Mesenchymal stem cell (in vitro differentiated cells and primary cell): ENCODE measurements at regions not wholly inside any gene's neighbourhood (a gene's known extent, or its start where the extent isn't known, plus 50 kb on each side); places are given as distances from the start of the nearest gene placed in this dataset.

ENCODE experiments used
- DNase-seq: peaks from one replicate; pipeline ENCODE4 v3.0.0-alpha.2; 2013
- H2AFZ ChIP-seq: one replicate; pipeline ENCODE4 v1.6.1; 2013; ENCODE audit warnings: low read depth, mild to moderate bottlenecking, control low read depth, inconsistent platforms, low read length, moderate library complexity
- H2AK5ac ChIP-seq: 2 replicates; pipeline ENCODE4 v1.6.1; 2013; ENCODE audit warnings: low read length, moderate library complexity, mild to moderate bottlenecking, inconsistent platforms; ENCODE audit not compliant: severe bottlenecking
- H2BK120ac ChIP-seq: one replicate; pipeline ENCODE4 v1.6.1; 2013; ENCODE audit warnings: low read depth, mild to moderate bottlenecking, inconsistent platforms, low read length, moderate library complexity
- H2BK12ac ChIP-seq, 2 experiments: one replicate each; pipeline ENCODE4 v1.6.1; 2013; ENCODE audit warnings: inconsistent platforms in 2 of 2, low read length in 2 of 2, mild to moderate bottlenecking in 2 of 2, moderate library complexity in 2 of 2, control low read depth in 1 of 2
- H2BK15ac ChIP-seq: one replicate; pipeline ENCODE4 v1.6.1; 2013; ENCODE audit warnings: mild to moderate bottlenecking, low read depth, inconsistent platforms; ENCODE audit not compliant: poor library complexity, severe bottlenecking
- H2BK5ac ChIP-seq: 2 replicates; pipeline ENCODE4 v1.6.1; 2013; ENCODE audit warnings: low read depth, mild to moderate bottlenecking, low read length, control low read depth, inconsistent platforms; ENCODE audit not compliant: poor library complexity, severe bottlenecking
- H3K14ac ChIP-seq, 2 experiments: one replicate each; pipeline ENCODE4 v1.6.1; 2013; ENCODE audit warnings: inconsistent platforms in 2 of 2, low read length in 2 of 2, control low read depth in 1 of 2, mild to moderate bottlenecking in 1 of 2, moderate library complexity in 1 of 2
- H3K18ac ChIP-seq, 2 experiments: one replicate each; pipeline ENCODE4 v1.6.1; 2013; ENCODE audit warnings: inconsistent platforms in 2 of 2, low read length in 2 of 2, control low read depth in 1 of 2, low read depth in 1 of 2, mild to moderate bottlenecking in 1 of 2
- H3K23ac ChIP-seq, 2 experiments: one replicate each; pipeline ENCODE4 v1.6.1; 2013; ENCODE audit warnings: inconsistent platforms in 2 of 2, low read length in 2 of 2, mild to moderate bottlenecking in 2 of 2, moderate library complexity in 2 of 2, control low read depth in 1 of 2
- H3K27ac ChIP-seq: 2 replicates; pipeline ENCODE4 v1.5.1; 2013; ENCODE audit warnings: mild to moderate bottlenecking, moderate library complexity, low read length, control low read depth, inconsistent platforms; ENCODE audit not compliant: poor library complexity, severe bottlenecking
- H3K27me3 ChIP-seq, 2 experiments: 2 replicates each; pipeline versions ENCODE4 v1.6.1 to v1.7.0; 2013; ENCODE audit warnings: low read length in 2 of 2, mild to moderate bottlenecking in 2 of 2, moderate library complexity in 2 of 2, control low read depth in 1 of 2, inconsistent platforms in 1 of 2; ENCODE audit not compliant: control insufficient read depth in 1 of 2, insufficient read depth in 1 of 2
- H3K36me3 ChIP-seq, 2 experiments: 2 replicates each; pipeline versions ENCODE4 v1.6.1 to v1.7.0; 2013; ENCODE audit warnings: low read length in 2 of 2, control low read depth in 1 of 2, inconsistent platforms in 1 of 2, low read depth in 1 of 2, mild to moderate bottlenecking in 1 of 2; ENCODE audit not compliant: insufficient read depth in 2 of 2, control insufficient read depth in 1 of 2
- H3K4ac ChIP-seq, 2 experiments: one replicate each; pipeline ENCODE4 v1.6.1; 2013; ENCODE audit warnings: inconsistent platforms in 2 of 2, low read length in 2 of 2, mild to moderate bottlenecking in 2 of 2, moderate library complexity in 2 of 2, control low read depth in 1 of 2, low read depth in 1 of 2
- H3K4me1 ChIP-seq: 2 replicates; pipeline ENCODE4 v1.6.1; 2013; ENCODE audit warnings: low read depth, low read length, control low read depth; ENCODE audit not compliant: control insufficient read depth, insufficient read depth
- H3K4me2 ChIP-seq: 2 replicates; pipeline ENCODE4 v1.6.1; 2013; ENCODE audit warnings: low read length, mild to moderate bottlenecking, inconsistent platforms; ENCODE audit not compliant: poor library complexity, severe bottlenecking
- H3K4me3 ChIP-seq, 2 experiments: 2 replicates each; pipeline versions ENCODE4 v1.5.1 to v1.7.0; 2013; ENCODE audit warnings: low read length in 2 of 2, mild to moderate bottlenecking in 2 of 2, control low read depth in 1 of 2, low read depth in 1 of 2; ENCODE audit not compliant: insufficient read depth in 1 of 2
- H3K79me1 ChIP-seq: replicated peaks from 2 replicates; pipeline ENCODE4 v1.6.1; 2013; ENCODE audit warnings: mild to moderate bottlenecking, control low read depth, low read length, inconsistent platforms; ENCODE audit not compliant: poor library complexity, severe bottlenecking
- H3K9ac ChIP-seq: 2 replicates; pipeline ENCODE4 v1.7.0; 2013; ENCODE audit warnings: mild to moderate bottlenecking, low read length, moderate library complexity
- H3K9me3 ChIP-seq: 2 replicates; pipeline ENCODE4 v1.7.0; 2013; ENCODE audit warnings: mild to moderate bottlenecking, low read length; ENCODE audit not compliant: control insufficient read depth
- H4K8ac ChIP-seq: one replicate; pipeline ENCODE4 v1.6.1; 2013; ENCODE audit warnings: inconsistent platforms, mild to moderate bottlenecking, low read length, moderate library complexity
- H4K91ac ChIP-seq: one replicate; pipeline ENCODE4 v1.6.1; 2013; ENCODE audit warnings: mild to moderate bottlenecking, low read length, inconsistent platforms
- WGBS: methylation state at CpG from one replicate; pipeline ENCODE4 v1.1.7; 2013; ENCODE audit warnings: mixed read lengths; 5-methylcytosine and 5-hydroxymethylcytosine counted together

GRCh38 chr12:75650100-75650499, 138.7 kb upstream of the KRR1 start:
- H3K9ac ChIP-seq, result no peak overlapping the region
- no peak overlapping the region for H4K8ac ChIP-seq
- H2BK12ac ChIP-seq, result no peak overlapping the region
- H3K4me3 ChIP-seq, result no peak overlapping the region
- no peaks in the 10 kb centered on the region for H3K4me1 ChIP-seq
- H3K4ac ChIP-seq, result no peak overlapping the region
- peak overlapping the region; percentile 2 for H3K27ac ChIP-seq
- no peak overlapping the region for H3K14ac ChIP-seq
- H3K36me3 ChIP-seq, result no peaks in the 10 kb centered on the region
- no peaks in the 10 kb centered on the region for H3K27me3 ChIP-seq
- H3K79me1 ChIP-seq, result no peaks in the 10 kb centered on the region
- H4K91ac ChIP-seq, result no peak overlapping the region
- no peak overlapping the region for H3K23ac ChIP-seq
- DNase-seq, result no peak
- no peak overlapping the region for H2BK120ac ChIP-seq
- no peak overlapping the region for H2AK5ac ChIP-seq
- H3K18ac ChIP-seq, result no peak overlapping the region
- no peaks in the 10 kb centered on the region for H3K9me3 ChIP-seq
- no peak overlapping the region for H2BK15ac ChIP-seq
- no peak overlapping the region for H2AFZ ChIP-seq
- H3K4me2 ChIP-seq, result no peak overlapping the region
- no peak overlapping the region for H2BK5ac ChIP-seq

GRCh38 chr12:75648856-75649255, 137.4 kb upstream of the KRR1 start:
- Histone ChIP-seq H2BK5ac (no peak overlapping the region), H2BK12ac (no peak overlapping the region), H2BK120ac (no peak overlapping the region), H3K27me3 (no peaks in the 10 kb centered on the region), H3K18ac (no peak overlapping the region), H2BK15ac (no peak overlapping the region), H4K91ac (no peak overlapping the region), H3K79me1 (no peaks in the 10 kb centered on the region), H3K14ac (no peak overlapping the region), H3K9ac (no peak overlapping the region), H4K8ac (no peak overlapping the region), H3K9me3 (no peaks in the 10 kb centered on the region), H3K27ac (no peak overlapping the region), H3K36me3 (no peaks in the 10 kb centered on the region), H3K4me3 (no peak overlapping the region), H3K23ac (no peak overlapping the region), H2AFZ (no peak overlapping the region), H3K4me1 (no peaks in the 10 kb centered on the region), H2AK5ac (no peak overlapping the region), H3K4me2 (no peak overlapping the region), H3K4ac (no peak overlapping the region)
- DNase-seq, result no peak
- 93% methylated on average over 3 of the region's 3 CpGs for WGBS

DNA sequence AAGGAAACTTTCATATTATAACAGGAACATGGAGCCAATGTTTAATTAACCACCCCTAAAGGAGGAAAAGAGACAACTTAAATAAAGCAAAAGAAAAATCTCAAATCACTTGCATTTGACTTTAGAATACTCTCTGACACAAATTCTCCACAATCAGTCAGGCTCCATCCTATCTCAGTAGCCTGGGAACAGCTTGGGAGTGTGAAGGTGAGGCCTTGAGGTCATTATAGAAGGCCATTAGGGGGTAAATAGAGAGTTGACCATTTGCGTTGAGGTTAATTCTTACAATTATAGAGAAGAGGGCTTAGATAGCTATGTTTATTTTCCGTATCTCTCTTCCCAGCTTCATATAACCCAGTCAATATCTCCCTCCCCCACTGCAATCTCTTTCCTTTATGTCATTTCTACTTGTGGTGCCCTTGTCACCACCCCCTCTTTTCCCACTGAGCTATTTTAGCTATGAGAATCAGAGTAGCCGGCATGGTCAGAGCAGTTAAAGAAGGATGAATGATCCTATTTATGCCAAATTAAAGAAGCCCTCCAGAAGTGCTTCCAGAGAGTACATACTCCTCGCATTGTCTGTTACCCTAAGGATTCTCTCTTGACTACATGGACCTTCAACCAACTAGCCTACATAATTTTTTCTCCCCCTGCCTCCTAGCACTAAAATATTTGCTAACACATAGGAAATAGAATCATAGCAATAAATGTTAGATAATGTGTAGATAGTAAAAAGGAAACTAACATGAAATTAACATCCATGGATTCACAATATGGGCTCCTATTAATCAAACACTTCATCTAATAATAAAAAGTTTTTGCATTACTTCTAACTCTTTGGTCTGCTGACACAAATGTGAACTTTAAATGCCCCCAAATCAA, 135.2 kb upstream of the KRR1 start:
- no peak overlapping the region for H2BK12ac ChIP-seq
- no peak overlapping the region for H4K91ac ChIP-seq
- 91% methylated on average over 3 of the region's 4 CpGs for WGBS
- H3K27me3 ChIP-seq, result no peaks in the 10 kb centered on the region
- H2BK15ac ChIP-seq, result no peak overlapping the region
- H3K4ac ChIP-seq, result no peak overlapping the region
- no peak overlapping the region for H4K8ac ChIP-seq
- no peak overlapping the region for H3K4me3 ChIP-seq
- H3K9ac ChIP-seq, result no peak overlapping the region
- H3K27ac ChIP-seq, result no peak overlapping the region
- H2BK5ac ChIP-seq, result no peak overlapping the region
- no peak overlapping the region for H3K14ac ChIP-seq
- H3K79me1 ChIP-seq, result no peaks in the 10 kb centered on the region
- DNase-seq, result no peak
- no peaks in the 10 kb centered on the region for H3K4me1 ChIP-seq
- H2AK5ac ChIP-seq, result no peak overlapping the region
- H2AFZ ChIP-seq, result no peak overlapping the region
- H3K23ac ChIP-seq, result no peak overlapping the region
- no peaks in the 10 kb centered on the region for H3K9me3 ChIP-seq
- H3K4me2 ChIP-seq, result no peak overlapping the region
- peak overlapping the region in 1 of 2 experiments; percentile 29 for H3K18ac ChIP-seq
- H3K36me3 ChIP-seq, result no peaks in the 10 kb centered on the region
- no peak overlapping the region for H2BK120ac ChIP-seq

GRCh38 chr12:75644472-75645072, 133.2 kb upstream of the KRR1 start:
- no peak for DNase-seq
- H2AK5ac ChIP-seq, result peak overlapping the region; percentile 97
- no peak overlapping the region for H3K4me2 ChIP-seq
- no peak overlapping the region for H3K4me3 ChIP-seq
- H2BK15ac ChIP-seq, result no peak overlapping the region
- no peak overlapping the region for H3K27ac ChIP-seq
- no peak overlapping the region for H3K9ac ChIP-seq
- H3K36me3 ChIP-seq, result no peaks in the 10 kb centered on the region
- no peaks in the 10 kb centered on the region for H3K4me1 ChIP-seq
- no peak overlapping the region for H2BK5ac ChIP-seq
- no peak overlapping the region for H2BK120ac ChIP-seq
- H2BK12ac ChIP-seq, result no peak overlapping the region
- H3K18ac ChIP-seq, result no peak overlapping the region
- no peak overlapping the region for H4K91ac ChIP-seq
- no peak overlapping the region for H3K4ac ChIP-seq
- no peak overlapping the region for H4K8ac ChIP-seq
- no peak overlapping the region for H2AFZ ChIP-seq
- H3K14ac ChIP-seq, result no peak overlapping the region
- no peaks in the 10 kb centered on the region for H3K9me3 ChIP-seq
- no peak overlapping the region for H3K23ac ChIP-seq
- WGBS, result 93% methylated on average over 2 of the region's 3 CpGs
- no peaks in the 10 kb centered on the region for H3K27me3 ChIP-seq
- H3K79me1 ChIP-seq, result no peaks in the 10 kb centered on the region
